Heart right ventricle (tissue), 16 donors: ENCODE measurements at regions not wholly inside any gene's neighbourhood (a gene's known extent, or its start where the extent isn't known, plus 50 kb on each side); places are given as distances from the start of the nearest gene placed in this dataset.

Experiments
- ATAC-seq, 8 donors: fragments of 200-7000 bp; cut with Tn5 transposase; one replicate each; pipeline ENCODE4 v1.9.1; 2020; ENCODE audit warnings: mild to moderate bottlenecking in 8 of 8, moderate library complexity in 8 of 8, moderate number of reproducible peaks in 1 of 8
- DNase-seq, 2 donors: peaks; one replicate each; pipeline ENCODE4 v3.0.0-alpha.2; 2020
- H3K27ac ChIP-seq, 10 donors: fragments of 200-600 bp; sonication (generic) in 2 of 10; one replicate each; pipeline versions ENCODE4 v1.5.0 to v1.8.0; 2020 to 2022; ENCODE audit warnings: mild to moderate bottlenecking in 3 of 10
- H3K27me3 ChIP-seq, 7 donors: fragments of 200-600 bp; one replicate each; pipeline ENCODE4 v1.8.0; 2021 to 2022; ENCODE audit warnings: mild to moderate bottlenecking in 2 of 7
- H3K36me3 ChIP-seq, 9 donors: fragments of 200-600 bp; sonication (generic) in 1 of 9; one replicate each; pipeline versions ENCODE4 v1.5.0 to v1.8.0; 2020 to 2022; ENCODE audit warnings: mild to moderate bottlenecking in 2 of 9
- H3K4me1 ChIP-seq, 9 donors: fragments of 200-600 bp; sonication (generic) in 1 of 9; one replicate each; pipeline versions ENCODE4 v1.5.0 to v1.8.0; 2020 to 2022; ENCODE audit warnings: mild to moderate bottlenecking in 4 of 9
- H3K4me3 ChIP-seq, 10 donors: fragments of 200-600 bp; sonication (generic) in 2 of 10; one replicate each; pipeline versions ENCODE4 v1.5.0 to v1.8.0; 2020 to 2022; ENCODE audit warnings: mild to moderate bottlenecking in 7 of 10, moderate library complexity in 2 of 10
- H3K9me3 ChIP-seq, 11 donors: fragments of 200-600 bp in 10 of 11; sonication (generic) in 2 of 11; one replicate each; pipeline versions ENCODE4 v1.5.0 to v1.8.0; 2013 to 2022; ENCODE audit warnings: mild to moderate bottlenecking in 2 of 11, control low read depth in 1 of 11, moderate library complexity in 1 of 11
- CTCF ChIP-seq, 9 donors: fragments of 200-600 bp; sonication (generic) in 2 of 9; IDR thresholded peaks; one replicate each; pipeline versions ENCODE4 v1.5.0 to v1.8.0; 2021 to 2022; ENCODE audit warnings: antibody characterized with exemption in 9 of 9, mild to moderate bottlenecking in 5 of 9, moderate library complexity in 1 of 9
- WGBS, 2 donors: extraction: QIAGEN DNeasy Blood & Tissue Kit; methylation state at CpG; one replicate each; pipeline ENCODE4 v1.1.7; 2013; ENCODE audit warnings: inconsistent platforms in 1 of 2; 5-methylcytosine and 5-hydroxymethylcytosine counted together
- intact Hi-C, 10 donors: fragments of 100-400 bp; cut with DNase I; formaldehyde crosslinking; loops; one replicate each; pipeline versions ENCODE4 v1.11.1 to v1.14.2; 2022
- donor health status: Arrhythmogenic right ventricular cardiomyopathy.
- donor health status: ischemic (EF 13 %, LVEDD 7.1; RV severe dilation, severe dysfunction).
- donor health status: healthy with polysubstance abuse.
- donor health status: DM: no; HTN: yes; CAD: no.
- donor health status: DM: no; HTN: no; CAD: no.
- donor health status: ischemic (EF 25% LVEDD 6.9; RV normal size, moderate dysfunction).
- donor health status: ischemic (EF 25% LVEDD 5.7; RV mildly dilated, moderate dysfunction).
- donor health status: healthy.
- donor health status: DM: yes; HTN: yes; CAD: no.
- donor health status: Ischemic cardiomyopathy.
- donor health status: ischemic (EF 35%, LVEDD 5.7; RV mildly dilated, moderate dysfunction).
- donor health status: nonischemic (EF 11% LVEDD 7.7; RV severe dilation, severe dysfunction).
- donor health status: DM: yes; HTN: yes; CAD: no.
- donor health status: PGD.
- donor health status: ischemic (EF 29% LVEDD 5.4; RV normal size, mild dysfunction).
- donor health status: nonischemic (EF 23%, LVEDD 6.1; RV moderate dilation, normal function).

GRCh38 chr5:44665101-44665701, 143.5 kb upstream of the MRPS30 start:
- Histone ChIP-seq H3K27ac (no peak overlapping the region), H3K4me3 (no peak overlapping the region), H3K36me3 (no peaks in the 10 kb centered on the region), H3K4me1 (no peaks in the 10 kb centered on the region), H3K9me3 (peaks cover 0 to 6% (median 0%) of the 10 kb centered on the region in 11 donors), H3K27me3 (no peaks in the 10 kb centered on the region)
- intact Hi-C loops, result no loop called here
- TF ChIP-seq CTCF (IDR thresholded peaks at IDR 0.05), result no peak
- WGBS, 2 donors, result 84 to 90% methylated on average over 9 of the region's 9 CpGs
- peak in 2 of 8 donors; percentile 53 for ATAC-seq
- no peak for DNase-seq

GRCh38 chr5:44664711-44665100, 144.0 kb upstream of the MRPS30 start:
- no peaks in the 10 kb centered on the region for H3K4me1 ChIP-seq
- H3K9me3 ChIP-seq, result peaks cover 0 to 6% (median 0%) of the 10 kb centered on the region in 11 donors
- intact Hi-C loops, result no loop called here
- WGBS, 2 donors, result 87 to 90% methylated on average over 3 of the region's 3 CpGs
- ATAC-seq (no peak), DNase-seq (no peak)
- H3K36me3 ChIP-seq, result no peaks in the 10 kb centered on the region
- no peaks in the 10 kb centered on the region for H3K27me3 ChIP-seq
- H3K4me3 ChIP-seq, result no peak overlapping the region
- H3K27ac ChIP-seq, result no peak overlapping the region
- TF ChIP-seq CTCF (IDR thresholded peaks at IDR 0.05), result no peak

GRCh38 chr5:44663991-44664710, 144.6 kb upstream of the MRPS30 start:
- H3K27ac ChIP-seq, result no peak overlapping the region
- no peak for DNase-seq
- H3K9me3 ChIP-seq, result peaks cover 0 to 6% (median 0%) of the 10 kb centered on the region in 11 donors
- no peaks in the 10 kb centered on the region for H3K36me3 ChIP-seq
- ATAC-seq, result no peak
- intact Hi-C loops, result no loop called here
- no peak overlapping the region for H3K4me3 ChIP-seq
- no peaks in the 10 kb centered on the region for H3K27me3 ChIP-seq
- no peaks in the 10 kb centered on the region for H3K4me1 ChIP-seq
- no peak for TF ChIP-seq CTCF (IDR thresholded peaks at IDR 0.05)
- 82 to 90% methylated on average over 10 of the region's 10 CpGs for WGBS, 2 donors

- DNase-seq (no peak), ATAC-seq (no peak)
- H3K27me3 ChIP-seq, result no peaks in the 10 kb centered on the region
- H3K36me3 ChIP-seq, result no peaks in the 10 kb centered on the region
- H3K4me3 ChIP-seq, result no peak overlapping the region
- no peaks in the 10 kb centered on the region for H3K4me1 ChIP-seq
- WGBS, 2 donors, result 52 to 68% methylated on average over 1 of the region's 1 CpG
- intact Hi-C loops, result no loop called here
- no peak overlapping the region for H3K27ac ChIP-seq
- H3K9me3 ChIP-seq, result peaks cover 0 to 9% (median 0%) of the 10 kb centered on the region in 11 donors
- no peak for TF ChIP-seq CTCF (IDR thresholded peaks at IDR 0.05)
Measured at GRCh38 chr5:44661851-44662250, 146.9 kb upstream of the MRPS30 start.
